ENCODE measurements at regions not wholly inside any gene's neighbourhood (a gene's known extent, or its start where the extent isn't known, plus 50 kb on each side); places are given as distances from the start of the nearest gene placed in this dataset.
"Not testable (repeated sequence)": the region's sequence is repeated elsewhere in the genome, so short reads cannot be mapped to it uniquely, and the experiment has no call there.

DNA sequence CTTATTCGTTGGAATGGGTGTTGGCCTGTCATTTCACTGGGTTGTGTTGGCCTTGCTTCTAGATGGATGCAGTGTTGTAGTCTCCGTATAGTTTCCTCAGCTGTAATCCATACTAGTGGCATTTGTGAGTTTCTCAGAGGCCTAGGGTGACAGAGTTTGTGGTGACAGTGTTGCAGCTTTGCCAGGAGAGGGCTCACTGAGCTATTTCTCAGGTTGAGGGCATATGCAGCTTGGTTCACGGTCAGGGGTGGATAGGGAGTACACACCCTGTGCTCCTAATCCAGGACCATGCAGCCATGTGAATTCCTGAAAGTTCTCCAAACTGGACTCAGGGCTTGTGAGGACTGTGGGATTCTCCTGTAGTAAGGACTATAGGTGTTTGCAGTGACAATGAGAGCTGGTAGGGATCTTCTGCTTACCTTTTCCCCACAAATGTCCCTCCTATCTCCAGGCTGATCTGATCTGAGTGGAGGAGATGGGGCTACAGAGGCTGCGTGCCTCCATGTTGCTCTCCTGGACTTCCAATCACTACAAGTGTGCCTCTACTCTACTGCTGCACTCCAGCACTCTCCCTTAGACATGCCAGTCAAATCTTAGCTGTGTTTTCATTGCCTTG lies 229.0 kb downstream of the STK31 start:
- peak; percentile 53 for DNase-seq

DNA sequence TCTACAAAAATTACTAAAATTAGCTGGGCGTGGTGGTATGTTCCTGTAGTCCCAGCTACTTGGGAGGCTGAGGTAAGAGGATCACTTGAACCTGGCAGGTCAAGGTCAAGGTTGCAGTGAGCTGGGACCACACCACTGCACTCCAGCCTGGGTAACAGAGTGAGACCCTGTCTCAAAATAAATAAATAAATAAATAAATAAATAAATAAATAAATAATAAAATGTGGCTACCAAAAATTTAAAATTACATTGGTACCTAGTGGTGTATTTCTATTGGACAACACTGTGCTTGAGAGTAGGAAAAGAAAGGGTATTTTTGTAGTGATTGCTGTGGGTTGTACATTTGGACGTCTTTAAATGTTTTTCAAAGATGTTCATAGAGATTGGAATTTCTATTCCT lies 229.7 kb downstream of the STK31 start:
- DNase-seq, result not testable (repeated sequence)

DNA sequence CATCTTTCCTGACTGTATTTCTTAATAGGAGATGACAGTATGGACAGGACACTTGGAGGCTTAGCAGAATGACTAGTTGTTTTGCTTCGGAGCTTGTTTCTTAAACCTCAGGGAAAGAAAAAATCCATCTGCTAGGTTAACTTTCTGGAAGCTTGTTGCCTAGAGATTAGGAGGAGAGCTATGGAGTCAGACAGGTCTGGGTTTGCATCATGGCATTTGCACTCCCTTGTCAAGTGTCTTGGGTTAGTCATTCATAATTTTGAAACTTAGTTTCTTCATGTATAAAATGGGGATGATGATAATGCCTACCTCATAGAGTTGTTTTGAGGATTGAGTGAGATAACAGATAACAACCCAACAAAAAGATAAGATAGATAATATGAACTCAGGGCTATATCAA lies 231.5 kb downstream of the STK31 start:
- DNase-seq, result no peak

DNA sequence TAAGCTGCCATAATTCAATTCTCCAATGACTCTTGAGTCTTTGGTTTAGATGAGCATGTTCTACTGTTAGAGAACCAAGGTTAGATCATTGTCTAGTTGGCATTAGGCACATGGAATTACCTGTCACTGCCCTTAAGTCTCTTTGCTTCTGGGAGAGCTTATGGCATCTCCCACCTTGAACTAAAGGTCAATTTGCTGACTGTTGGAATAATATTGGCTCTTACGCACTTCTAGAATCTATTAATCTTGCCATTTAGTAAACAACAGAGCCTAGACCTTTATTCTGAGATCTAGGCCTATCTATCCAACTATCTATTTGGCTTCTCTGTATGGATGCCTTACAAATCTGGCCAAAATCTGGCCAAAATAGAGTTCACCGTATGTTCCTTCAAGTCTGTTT lies 232.0 kb downstream of the STK31 start:
- DNase-seq, result no peak

DNA sequence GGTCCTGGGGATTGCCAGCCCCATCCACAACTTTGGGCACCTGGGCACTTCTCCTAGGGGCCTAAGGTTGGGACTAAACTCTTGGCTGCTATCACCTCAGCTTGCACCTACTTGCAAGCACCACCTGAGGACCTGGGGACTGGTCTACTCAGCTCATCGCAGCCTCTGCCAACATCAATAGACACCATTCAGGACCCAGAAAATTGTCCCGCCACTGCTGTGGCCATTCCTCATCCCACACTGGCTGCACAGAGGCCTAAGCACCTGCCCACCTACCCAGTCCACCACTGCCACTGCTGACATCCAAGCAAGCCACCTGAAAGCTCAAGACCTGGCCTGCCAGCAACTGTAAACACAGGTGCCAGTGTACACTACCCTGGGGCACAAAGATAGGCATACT lies 234.1 kb downstream of the STK31 start:
- DNase-seq, result no peak

DNA sequence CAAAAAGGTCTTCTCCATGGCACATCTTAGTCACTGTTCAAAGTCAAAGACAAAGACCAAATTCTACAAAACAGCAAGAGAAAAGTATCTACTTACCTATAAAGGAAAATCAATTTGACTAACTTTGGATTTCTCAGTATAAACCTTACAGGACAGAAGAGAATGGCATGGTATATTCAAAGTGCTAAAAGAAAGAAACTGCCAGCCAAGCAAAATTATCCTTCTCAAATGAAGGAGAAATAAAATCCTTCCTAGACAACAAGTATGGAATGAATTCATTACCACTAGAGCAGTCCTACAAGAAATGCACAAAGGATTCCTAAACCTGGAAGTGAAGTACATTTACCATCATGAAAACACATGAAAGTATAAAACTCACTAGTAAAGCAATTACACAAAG lies 235.5 kb downstream of the STK31 start:
- no peak for DNase-seq

DNA sequence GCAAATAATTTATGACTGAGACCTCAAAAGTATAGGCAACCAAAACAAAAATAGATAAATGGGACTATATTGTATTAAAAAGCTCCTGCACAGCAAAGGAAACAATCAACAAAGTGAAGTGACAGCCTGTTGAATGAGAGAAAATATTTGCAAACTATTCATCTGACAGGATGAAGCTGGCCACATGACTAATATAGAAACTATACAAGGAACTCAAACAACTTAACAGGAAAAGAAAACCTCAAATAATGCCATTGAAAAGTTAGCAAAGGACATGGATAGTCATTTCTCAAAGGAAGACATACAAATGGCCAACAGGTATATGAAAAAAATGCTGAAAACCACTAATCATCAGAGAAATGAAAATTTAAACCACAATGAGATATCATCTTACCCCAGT lies 245.1 kb downstream of the STK31 start:
- peak; percentile 52 for DNase-seq

DNA sequence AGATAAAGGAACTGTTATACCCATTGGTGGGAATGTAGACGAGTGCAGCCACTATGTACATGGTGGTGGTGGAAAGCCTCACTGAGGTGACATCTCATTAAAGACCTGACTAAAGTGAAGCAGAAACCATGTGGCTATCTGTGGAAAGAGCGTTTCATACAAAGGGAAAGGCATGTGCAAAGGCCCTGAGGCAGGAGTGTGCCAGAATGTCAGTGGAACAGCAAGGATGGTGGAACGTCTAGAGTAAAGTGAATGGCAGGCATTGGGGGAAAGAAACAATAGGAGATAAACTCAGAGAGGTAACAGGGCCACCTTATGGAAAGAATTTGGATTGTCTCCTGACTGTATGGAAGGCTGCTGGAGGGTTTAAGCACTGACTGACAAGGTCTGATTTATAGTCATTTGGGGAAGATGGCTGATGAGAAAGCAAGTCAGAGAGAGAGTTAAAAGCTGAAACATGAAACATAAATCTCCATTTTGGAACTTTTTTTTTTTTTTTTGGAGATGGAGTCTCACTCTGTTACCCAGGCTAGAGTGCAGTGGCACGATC lies 245.7 kb downstream of the STK31 start:
- DNase-seq, result no peak

DNA sequence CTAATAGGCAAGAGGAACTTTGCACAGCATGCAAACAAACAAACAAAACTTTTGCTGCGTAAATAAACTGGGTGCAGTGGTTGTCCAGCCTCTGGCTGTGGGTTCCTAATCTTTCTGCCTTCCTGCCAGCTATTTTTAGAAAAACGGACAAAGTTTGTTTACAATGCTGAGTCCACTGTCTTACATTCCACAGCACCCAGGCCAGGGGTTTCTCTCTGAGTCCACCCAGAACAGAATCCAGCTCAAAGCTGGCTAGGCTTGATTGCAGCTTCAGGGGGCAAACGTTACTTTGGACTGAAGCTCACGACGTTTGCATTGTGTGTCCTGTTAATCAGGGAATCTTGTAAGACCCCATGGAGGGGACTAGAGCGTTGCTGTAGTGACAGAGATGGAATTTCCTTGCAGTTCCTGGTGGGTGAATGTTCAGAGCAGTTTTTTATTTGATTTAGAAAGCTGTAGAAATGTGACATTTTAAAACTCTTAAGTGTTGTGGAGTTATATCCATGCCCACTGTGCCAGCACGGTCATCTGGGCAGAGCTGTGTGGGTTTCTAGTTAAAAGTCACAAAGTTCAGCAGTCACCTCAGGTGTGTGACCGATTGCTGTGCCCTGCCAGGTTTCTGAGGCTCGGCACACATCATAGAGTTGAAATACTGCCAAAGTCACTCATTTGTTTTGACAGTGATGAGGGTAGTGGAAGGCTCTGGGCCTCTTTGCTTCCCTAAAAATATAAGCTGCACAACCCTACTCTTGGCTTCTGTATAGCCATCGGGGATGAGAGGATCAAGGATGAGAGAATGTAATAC lies 247.0 kb downstream of the STK31 start:
- DNase-seq, result peak; percentile 20

DNA sequence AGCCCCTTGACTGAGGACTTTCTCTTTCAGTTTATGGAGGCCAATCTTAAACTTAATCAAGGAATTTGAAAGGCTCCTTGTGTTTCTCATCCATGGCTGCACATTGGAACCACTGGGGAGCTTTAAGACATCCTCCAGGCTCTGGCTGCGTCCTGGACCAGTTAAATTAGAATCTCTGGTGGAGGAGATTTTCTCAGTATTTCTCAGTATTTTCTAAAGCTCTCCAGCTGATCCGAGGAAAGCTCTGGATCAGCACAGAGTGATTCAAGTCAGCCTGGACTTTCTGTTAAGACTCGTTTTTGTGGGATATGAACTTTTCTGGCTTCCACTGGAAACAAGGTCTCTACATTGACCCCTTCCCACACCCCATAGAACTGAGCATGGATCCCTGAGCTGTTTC lies 249.8 kb downstream of the STK31 start:
- no peak for DNase-seq

DNA sequence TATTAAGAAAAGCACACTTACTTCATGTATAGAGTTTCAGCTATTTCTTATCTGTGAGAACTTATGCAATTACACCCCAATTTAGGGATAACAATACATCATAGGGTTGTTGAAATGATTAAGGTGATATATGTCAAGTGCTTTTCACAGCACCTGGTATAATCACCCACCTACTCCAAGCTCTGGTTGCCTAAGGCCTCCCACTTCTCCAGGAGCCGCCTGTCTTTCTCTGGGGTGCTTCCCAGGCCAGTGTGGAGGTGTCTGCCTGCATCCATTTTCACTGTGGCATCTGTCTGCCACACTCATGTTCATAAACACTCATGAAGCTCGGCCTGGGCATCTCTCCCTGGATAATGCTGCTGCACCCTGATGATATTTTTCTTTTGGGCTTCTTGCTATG lies 250.3 kb downstream of the STK31 start:
- no peak for DNase-seq

DNA sequence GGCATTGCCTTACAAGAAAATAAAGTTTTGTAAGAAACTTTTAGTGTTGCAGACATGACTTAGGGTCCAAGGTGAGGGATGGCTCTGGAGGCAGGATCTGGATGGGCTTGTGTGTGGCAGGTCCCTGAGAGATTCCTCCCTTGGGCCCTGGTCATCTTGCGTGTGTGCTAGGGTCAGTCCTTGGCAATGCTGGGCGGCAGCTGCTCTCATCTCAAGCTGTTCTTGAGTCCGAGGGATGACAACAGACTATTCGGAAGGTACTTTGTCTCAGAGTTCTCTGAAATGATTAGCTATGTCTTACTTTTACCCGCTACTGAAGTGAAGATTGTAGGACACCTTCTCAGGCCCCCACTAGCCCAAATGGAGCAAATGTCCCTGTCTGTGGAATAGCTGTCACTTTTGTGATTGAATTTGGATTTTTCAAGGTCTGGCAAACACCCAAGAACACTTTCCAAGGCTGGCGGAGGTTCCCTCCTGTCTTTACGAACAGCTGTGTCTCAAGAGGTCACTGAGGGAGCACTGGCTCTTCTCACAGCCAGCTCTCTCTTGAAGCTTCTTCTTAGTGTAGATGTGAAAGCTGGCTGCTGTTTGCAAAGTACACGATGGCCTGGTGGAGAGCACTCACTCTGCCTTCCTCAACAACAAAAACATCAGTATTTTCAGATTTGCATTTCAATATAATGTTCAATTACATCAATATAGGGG lies 253.6 kb downstream of the STK31 start:
- DNase-seq, result no peak

DNA sequence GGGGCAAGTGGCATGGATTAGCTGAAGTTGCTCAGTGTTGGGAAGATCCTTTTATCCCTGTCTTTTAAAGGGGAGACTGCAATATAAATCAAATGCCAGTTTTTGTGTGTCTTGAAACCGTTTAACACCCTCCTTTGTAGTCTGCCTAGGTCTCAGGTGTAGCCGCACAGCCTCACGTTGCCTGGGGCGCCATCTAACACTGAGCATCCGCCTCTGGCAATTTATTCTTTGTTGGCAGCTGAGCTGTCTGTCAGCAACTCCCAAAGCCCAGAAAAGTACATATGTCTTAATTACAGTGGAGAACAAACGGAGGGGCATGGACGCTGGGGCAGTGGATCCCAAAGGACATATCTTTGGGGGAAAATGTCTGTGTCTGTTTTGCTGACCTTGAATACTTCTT lies 254.7 kb downstream of the STK31 start:
- no peak for DNase-seq

DNA sequence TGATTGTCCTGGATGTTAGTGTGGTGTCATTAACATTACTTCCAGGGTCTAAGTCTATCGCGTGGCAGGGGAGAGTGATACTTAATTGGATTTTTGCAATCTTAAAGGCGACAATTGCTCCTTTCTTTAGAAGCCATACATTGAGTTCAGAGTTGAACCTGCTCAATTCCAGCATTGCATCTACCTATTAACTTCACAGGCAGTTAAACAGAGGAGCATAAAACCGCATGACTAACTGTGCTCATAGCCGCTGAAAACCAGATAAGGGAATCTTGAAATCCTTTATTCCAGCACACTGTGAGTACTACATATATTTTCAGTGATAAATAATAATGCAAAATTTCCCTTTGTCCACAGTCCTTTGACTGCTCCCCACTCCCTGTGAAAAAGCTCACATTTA lies 255.3 kb downstream of the STK31 start:
- no peak for DNase-seq

DNA sequence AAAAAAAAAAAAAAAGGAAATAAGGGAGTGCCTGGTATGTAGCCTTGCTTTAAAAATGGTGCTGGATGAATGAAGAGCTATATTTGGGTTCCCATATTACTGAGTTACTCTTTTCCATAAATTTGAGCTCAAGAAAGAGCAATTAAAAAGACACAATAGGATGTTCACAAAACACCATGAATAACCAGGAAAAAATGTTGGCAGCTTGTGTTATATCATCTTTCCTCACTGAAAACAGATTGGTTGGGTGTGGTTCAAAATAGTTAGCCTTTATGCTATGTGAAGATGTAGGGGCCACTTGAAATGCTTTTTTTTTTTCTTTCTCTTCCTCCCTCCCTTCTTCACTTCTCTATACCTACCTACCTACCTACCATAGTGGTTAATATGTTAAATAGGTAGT lies 256.9 kb downstream of the STK31 start:
- no peak for DNase-seq

DNA sequence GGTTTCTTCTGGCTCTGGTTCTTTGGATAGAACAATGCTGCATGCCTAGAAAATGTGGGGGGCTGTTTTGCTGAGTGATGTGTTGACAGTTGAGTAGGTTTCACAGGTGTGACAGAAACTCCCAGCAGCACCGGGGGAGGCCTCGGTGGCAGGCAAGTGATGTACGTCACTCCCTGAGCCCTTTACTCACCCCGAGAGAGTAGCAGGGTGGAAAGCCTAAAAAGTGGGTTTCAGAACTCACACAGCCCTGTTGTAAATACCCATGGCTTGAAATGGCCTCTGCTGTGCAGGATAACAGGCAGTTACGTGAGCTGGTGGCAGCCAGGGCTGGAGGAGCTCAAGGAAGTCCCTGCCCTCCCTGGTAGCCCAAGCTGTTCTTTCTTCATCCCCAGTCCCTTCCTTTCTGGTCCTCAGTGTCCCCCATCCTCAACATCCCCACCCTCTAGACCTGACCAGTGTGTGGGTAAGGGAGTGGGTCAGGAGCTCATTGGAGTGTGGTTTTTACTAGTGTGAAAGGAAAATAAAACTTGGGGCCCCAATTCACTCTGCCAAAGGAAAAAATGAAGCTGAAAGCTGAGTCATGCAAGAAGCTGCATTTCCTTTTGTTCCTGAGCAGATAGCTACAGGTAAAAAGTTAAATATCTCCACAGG lies 258.1 kb downstream of the STK31 start:
- no peak for DNase-seq

DNA sequence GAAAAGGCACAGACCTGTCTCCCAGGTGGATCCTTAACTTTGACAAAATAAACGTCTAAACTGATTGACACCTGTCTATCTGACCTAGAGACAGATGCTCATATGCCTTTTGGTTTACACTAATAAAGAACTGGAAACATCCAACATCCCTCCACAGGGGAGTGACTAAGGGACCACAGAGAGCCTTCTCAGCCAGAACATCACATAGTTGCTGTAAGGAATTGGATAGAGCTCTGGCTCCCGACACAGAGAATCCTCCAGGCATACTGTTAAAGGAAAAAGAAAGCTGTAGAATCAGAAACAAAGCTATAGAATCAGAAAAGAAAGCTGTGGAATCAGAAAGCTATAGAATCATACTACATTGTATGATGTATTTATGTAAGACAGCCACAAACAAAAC lies 258.8 kb downstream of the STK31 start:
- no peak for DNase-seq

DNA sequence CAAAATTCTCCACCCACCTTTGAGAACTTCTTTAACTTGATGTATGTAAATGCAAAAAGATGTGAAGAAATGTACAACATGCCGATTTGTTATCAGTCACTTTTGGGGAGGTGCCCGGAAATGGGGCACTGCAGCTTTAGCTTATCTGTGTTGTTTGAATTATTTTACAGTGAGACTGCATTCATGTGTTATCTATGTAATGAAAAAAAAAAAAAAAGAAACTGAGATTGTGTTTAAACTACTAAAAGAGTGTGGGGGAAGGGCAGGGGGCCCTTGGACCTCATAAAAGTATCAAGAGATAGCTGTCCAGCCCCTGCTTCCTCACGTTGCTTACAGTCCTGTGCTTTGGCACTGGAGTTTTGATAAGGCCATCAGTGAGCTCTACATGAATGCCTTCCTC lies 259.4 kb downstream of the STK31 start:
- DNase-seq, result no peak

DNA sequence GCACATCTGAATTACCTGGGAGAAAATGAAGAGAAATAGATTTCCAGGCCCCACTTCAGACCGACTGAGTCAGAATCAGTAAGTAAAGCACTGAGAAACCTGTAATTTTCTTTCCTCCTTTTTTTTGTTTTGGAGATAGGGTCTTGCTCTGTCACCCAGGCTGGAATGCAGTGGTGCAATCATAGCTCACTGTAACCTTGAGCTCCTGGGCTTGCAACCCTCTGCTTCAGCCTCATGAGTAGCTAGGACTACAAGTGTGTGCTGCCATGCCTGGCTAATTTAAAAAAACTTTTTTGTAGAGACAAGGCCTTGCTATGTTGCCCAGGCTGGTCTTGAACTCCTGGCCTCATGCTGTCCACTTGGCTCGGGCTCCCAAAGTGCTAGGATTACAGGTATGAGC lies 260.2 kb downstream of the STK31 start:
- no peak for DNase-seq

DNA sequence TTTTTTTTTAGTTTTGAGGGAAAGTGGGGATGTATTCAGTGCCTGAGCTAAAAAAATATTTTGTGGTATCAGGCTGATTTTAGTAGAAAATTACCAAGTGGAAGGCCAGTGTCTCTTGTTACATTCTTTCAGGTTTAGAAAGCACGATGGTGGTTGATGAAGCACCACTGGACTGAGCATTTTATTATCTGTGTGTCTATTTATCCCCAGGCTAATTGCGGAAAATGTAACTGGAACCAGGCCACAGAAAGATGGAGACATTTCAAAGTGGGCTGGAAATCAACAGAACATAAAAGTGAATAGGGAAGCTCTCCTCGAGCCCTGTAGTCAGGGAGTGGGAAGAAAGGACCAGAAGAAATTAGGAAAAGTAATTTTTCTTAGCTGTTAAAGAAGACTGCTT lies 261.0 kb downstream of the STK31 start:
- no peak for DNase-seq

DNA sequence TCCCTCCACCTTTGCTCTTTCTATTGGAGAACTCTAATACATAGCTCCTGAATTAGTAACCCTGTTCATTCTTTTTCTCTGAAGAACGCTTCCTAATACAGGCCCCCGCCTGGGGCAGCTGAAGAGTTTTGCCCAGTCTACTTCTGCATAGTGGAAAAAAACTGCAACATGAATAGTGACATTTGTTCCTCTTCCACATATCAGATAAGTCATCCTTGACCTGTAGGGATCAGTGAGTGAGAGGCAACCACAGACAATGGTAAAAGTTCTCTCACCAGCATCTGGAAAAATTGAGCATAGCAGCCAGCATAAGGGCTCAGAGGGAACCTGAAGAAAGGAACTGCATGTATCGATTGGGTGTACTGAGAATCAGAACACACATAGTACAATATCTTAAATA lies 262.0 kb downstream of the STK31 start:
- DNase-seq, result no peak

DNA sequence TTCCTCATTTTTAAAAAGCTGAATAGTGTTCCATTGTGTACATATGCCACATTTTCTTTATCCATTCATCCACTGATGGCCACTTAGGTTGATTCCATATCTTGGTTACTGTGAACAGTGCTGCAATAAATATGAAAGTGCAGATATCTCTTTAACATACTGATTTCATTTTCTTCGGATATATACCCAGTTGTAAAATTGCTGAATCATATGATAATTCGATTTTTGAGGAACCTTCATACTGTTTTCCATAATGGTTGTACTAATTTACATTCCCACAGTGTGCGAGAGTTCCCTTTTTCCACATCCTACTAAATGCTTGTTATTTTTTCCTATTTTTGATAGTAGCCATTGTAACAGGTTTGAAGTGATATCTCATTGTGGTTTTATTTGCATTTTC lies 263.2 kb downstream of the STK31 start:
- no peak for DNase-seq

DNA sequence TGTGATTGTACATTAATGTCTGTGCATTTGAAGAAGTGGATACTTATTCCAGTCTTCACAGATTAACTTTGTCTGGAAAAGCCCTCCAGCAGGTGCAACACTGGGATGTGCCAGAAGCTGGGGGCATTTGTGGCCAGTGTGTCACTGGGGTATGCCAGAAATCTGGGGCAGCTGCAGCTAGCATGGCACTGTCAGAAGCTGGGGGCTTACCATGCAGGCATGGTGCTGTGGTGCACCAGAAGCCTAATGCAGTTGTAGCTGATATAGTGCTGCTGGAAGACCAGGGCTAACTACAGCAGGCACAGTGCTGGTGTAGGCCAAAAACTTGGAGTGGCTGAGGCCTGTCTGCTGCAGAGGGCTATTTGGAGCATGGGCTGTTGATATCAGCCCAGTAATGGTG lies 270.1 kb downstream of the STK31 start:
- DNase-seq, result no peak

DNA sequence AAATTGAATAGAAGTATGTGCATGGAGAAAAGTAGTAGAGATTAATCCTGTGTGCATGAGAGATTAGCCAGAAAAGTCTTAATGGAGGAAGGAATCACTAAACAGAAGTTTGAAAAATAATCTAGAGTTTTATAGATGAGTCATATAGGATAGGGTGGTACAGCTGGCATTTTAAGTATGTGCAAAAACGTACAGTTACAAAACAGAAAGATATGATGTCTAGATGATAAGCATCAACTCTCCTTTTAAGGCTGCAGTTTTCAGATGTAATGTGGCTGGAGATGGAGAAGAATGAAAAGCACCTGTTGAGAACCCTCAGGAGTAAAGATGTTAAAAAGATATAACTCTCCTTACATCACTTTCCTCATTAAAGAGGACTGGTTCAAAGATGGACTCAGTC lies 271.3 kb downstream of the STK31 start:
- DNase-seq, result no peak

All from HCEC 1CT (cell line).